Stimulated activated naive CD8-positive, alpha-beta T cell treated with anti-CD3 and anti-CD28 coated beads, Interleukin-15, Interleukin-2, amounts not matched to agents 100 U/mL and 50 U/mL, for 24 hours (primary cell): ENCODE measurements at regions not wholly inside any gene's neighbourhood (a gene's known extent, or its start where the extent isn't known, plus 50 kb on each side); places are given as distances from the start of the nearest gene placed in this dataset.
"Not testable (repeated sequence)": the region's sequence is repeated elsewhere in the genome, so short reads cannot be mapped to it uniquely, and the experiment has no call there.

Experiments
- ATAC-seq: fragments of 150-1000 bp; cut with Tn5 transposase; one replicate; pipeline ENCODE4 v1.10.0; 2021
- DNase-seq: peaks from one replicate; pipeline ENCODE4 v3.0.0; 2021

- no peak for DNase-seq
Measured at GRCh38 chr11:22567759-22568158, 57.9 kb downstream of the FANCF start.

GRCh38 chr11:22566293-22566692 lies 59.3 kb downstream of the FANCF start:
- no peak for ATAC-seq
- DNase-seq: no peak

More at GRCh38 chr11:22567759-22568158, 57.9 kb downstream of the FANCF start:
- ATAC-seq: no peak

- DNase-seq (no peak), ATAC-seq (no peak)
Measured at GRCh38 chr11:22561283-22561682, 64.3 kb downstream of the FANCF start.

GRCh38 chr11:22559416-22559815 lies 66.2 kb downstream of the FANCF start:
- DNase-seq: no peak
- no peak for ATAC-seq

- no peak for DNase-seq
Measured at GRCh38 chr11:22558664-22559063, 67.0 kb downstream of the FANCF start.

GRCh38 chr11:22556381-22556780 lies 69.2 kb downstream of the FANCF start:
- ATAC-seq (no peak), DNase-seq (no peak)

More at GRCh38 chr11:22558664-22559063, 67.0 kb downstream of the FANCF start:
- no peak for ATAC-seq

GRCh38 chr11:22555881-22556280 lies 69.7 kb downstream of the FANCF start:
- ATAC-seq: no peak
- no peak for DNase-seq

- ATAC-seq: no peak
Measured at GRCh38 chr11:22554221-22554620, 71.4 kb downstream of the FANCF start.

GRCh38 chr11:22552885-22553284 lies 72.7 kb downstream of the FANCF start:
- no peak for ATAC-seq
- DNase-seq: no peak

More at GRCh38 chr11:22554221-22554620, 71.4 kb downstream of the FANCF start:
- no peak for DNase-seq

GRCh38 chr11:22546746-22547145 lies 78.9 kb downstream of the FANCF start:
- ATAC-seq: no peak
- no peak for DNase-seq

GRCh38 chr11:22543261-22543660 lies 82.4 kb downstream of the FANCF start:
- no peak for ATAC-seq
- DNase-seq: no peak

GRCh38 chr11:22539821-22540256 lies 85.8 kb downstream of the FANCF start:
- ATAC-seq (no peak), DNase-seq (no peak)

- DNase-seq: no peak
Measured at GRCh38 chr11:22536071-22536470, 89.6 kb downstream of the FANCF start.

GRCh38 chr11:22528612-22529429 lies 96.8 kb downstream of the FANCF start:
- DNase-seq, ATAC-seq: not testable (repeated sequence)

More at GRCh38 chr11:22536071-22536470, 89.6 kb downstream of the FANCF start:
- no peak for ATAC-seq

GRCh38 chr11:22522225-22522624 lies 103.4 kb downstream of the FANCF start:
- ATAC-seq: no peak

GRCh38 chr11:22521226-22521625 lies 104.4 kb downstream of the FANCF start:
- DNase-seq (no peak), ATAC-seq (peak; percentile 49)

More at GRCh38 chr11:22522225-22522624, 103.4 kb downstream of the FANCF start:
- DNase-seq: no peak

- no peak for ATAC-seq
- DNase-seq: no peak
Measured at GRCh38 chr11:22520521-22520920, 105.1 kb downstream of the FANCF start.

- not testable (repeated sequence) for DNase-seq, ATAC-seq
Measured at GRCh38 chr11:22518344-22518743, 107.3 kb downstream of the FANCF start.

- ATAC-seq (no peak), DNase-seq (no peak)
Measured at GRCh38 chr11:22516111-22516510, 109.5 kb downstream of the FANCF start.

GRCh38 chr11:22512457-22512856 lies 113.2 kb downstream of the FANCF start:
- ATAC-seq (no peak), DNase-seq (no peak)

- ATAC-seq (no peak), DNase-seq (no peak)
Measured at GRCh38 chr11:22510741-22511140, 114.9 kb downstream of the FANCF start.

- no peak for ATAC-seq
- DNase-seq: no peak
Measured at GRCh38 chr11:22510010-22510409, 115.6 kb downstream of the FANCF start.

GRCh38 chr11:22508665-22509064 lies 117.0 kb downstream of the FANCF start:
- no peak for ATAC-seq
- no peak for DNase-seq

GRCh38 chr11:22497474-22497873 lies 128.1 kb downstream of the FANCF start:
- ATAC-seq (no peak), DNase-seq (no peak)
